Hepatocyte (in vitro differentiated cells): ENCODE measurements at regions not wholly inside any gene's neighbourhood (a gene's known extent, or its start where the extent isn't known, plus 50 kb on each side); places are given as distances from the start of the nearest gene placed in this dataset.
"Not testable (repeated sequence)": the region's sequence is repeated elsewhere in the genome, so short reads cannot be mapped to it uniquely, and the experiment has no call there.

Experiments
- DNase-seq: peaks from one replicate; pipeline ENCODE4 v3.0.0-alpha.2; 2016; ENCODE audit warnings: low spot score
- H2AFZ ChIP-seq: fragments of 200-600 bp; sonication (generic); 2 replicates; pipeline ENCODE4 v1.6.0; 2016; ENCODE audit warnings: antibody characterized with exemption, mild to moderate bottlenecking
- H3K27ac ChIP-seq: fragments of 200-600 bp; sonication (generic); 2 replicates; pipeline ENCODE4 v1.5.1; 2016; ENCODE audit warnings: mild to moderate bottlenecking
- H3K27me3 ChIP-seq: fragments of 200-600 bp; sonication (generic); 2 replicates; pipeline ENCODE4 v1.6.1; 2016
- H3K36me3 ChIP-seq: fragments of 200-600 bp; sonication (generic); replicated peaks from 2 replicates; pipeline ENCODE4 v1.5.1; 2016; ENCODE audit warnings: low read depth; ENCODE audit not compliant: insufficient read depth
- H3K4me1 ChIP-seq: fragments of 200-600 bp; sonication (generic); 2 replicates; pipeline ENCODE4 v1.5.1; 2016; ENCODE audit warnings: mild to moderate bottlenecking, moderate library complexity; ENCODE audit not compliant: insufficient read depth
- H3K4me2 ChIP-seq: fragments of 200-600 bp; sonication (generic); 2 replicates; pipeline ENCODE4 v1.6.0; 2016
- H3K4me3 ChIP-seq: fragments of 200-600 bp; sonication (generic); 2 replicates; pipeline ENCODE4 v1.5.1; 2016; ENCODE audit warnings: mild to moderate bottlenecking
- H3K79me2 ChIP-seq: fragments of 200-600 bp; sonication (generic); 2 replicates; pipeline ENCODE4 v1.6.0; 2017; ENCODE audit warnings: mild to moderate bottlenecking
- H3K9me2 ChIP-seq: fragments of 200-600 bp; sonication (generic); replicated peaks from 2 replicates; pipeline ENCODE4 v1.6.0; 2017; ENCODE audit warnings: mild to moderate bottlenecking; ENCODE audit not compliant: insufficient read depth
- H3K9me3 ChIP-seq: fragments of 200-600 bp; sonication (generic); 2 replicates; pipeline ENCODE4 v1.5.1; 2016; ENCODE audit warnings: low read depth, mild to moderate bottlenecking
- H4K20me1 ChIP-seq: fragments of 200-600 bp; sonication (generic); 2 replicates; pipeline ENCODE4 v1.6.0; 2016; ENCODE audit warnings: mild to moderate bottlenecking; ENCODE audit not compliant: insufficient read depth, poor library complexity, severe bottlenecking
- CTCF ChIP-seq: fragments of 200-600 bp; sonication (generic); IDR thresholded peaks from 2 replicates; pipeline ENCODE4 v1.5.1; 2016; ENCODE audit warnings: antibody characterized with exemption, mild to moderate bottlenecking; ENCODE audit not compliant: poor library complexity
- EZH2 ChIP-seq: fragments of 200-600 bp; sonication (generic); IDR thresholded peaks from 2 replicates; pipeline ENCODE4 v1.6.1; 2016; ENCODE audit warnings: antibody characterized with exemption, mild to moderate bottlenecking, borderline replicate concordance
- EZH2phosphoT487 ChIP-seq: fragments of 200-600 bp; sonication (generic); IDR thresholded peaks from one replicate; pipeline ENCODE4 v1.6.1; 2018; ENCODE audit warnings: antibody characterized with exemption, mild to moderate bottlenecking, low read depth, moderate library complexity; ENCODE audit not compliant: unreplicated experiment, severe bottlenecking
- WGBS: methylation state at CpG from one replicate; pipeline ENCODE4 v1.1.6; 2016; ENCODE audit warnings: low lambda C conversion rate; ENCODE audit errors: missing lambda C conversion rate; 5-methylcytosine and 5-hydroxymethylcytosine counted together

- Histone ChIP-seq H3K27me3 (no peaks in the 10 kb centered on the region), H3K79me2 (no peaks in the 10 kb centered on the region), H3K9me3 (no peaks in the 10 kb centered on the region), H3K27ac (no peak overlapping the region), H4K20me1 (no peaks in the 10 kb centered on the region), H3K4me2 (peak overlapping the region; percentile 1), H3K4me1 (peaks cover 29% of the 10 kb centered on the region), H2AFZ (peak overlapping the region; percentile 37), H3K36me3 (no peaks in the 10 kb centered on the region), H3K4me3 (no peak overlapping the region), H3K9me2 (no peaks in the 10 kb centered on the region)
- TF ChIP-seq CTCF (no peak), EZH2 (no peak), EZH2phosphoT487 (no peak)
- WGBS: 89% methylated on average over 12 of the region's 12 CpGs
- DNase-seq: no peak
Measured at GRCh38 chr12:14216405-14217294, 148.8 kb upstream of the ATF7IP start.

- H4K20me1 ChIP-seq: no peaks in the 10 kb centered on the region
- peak overlapping the region; percentile 71 for H3K27ac ChIP-seq
- H3K36me3 ChIP-seq: no peaks in the 10 kb centered on the region
- TF ChIP-seq EZH2phosphoT487: no peak
- no peak for TF ChIP-seq EZH2
- no peak for TF ChIP-seq CTCF
- no peak overlapping the region for H2AFZ ChIP-seq
- no peaks in the 10 kb centered on the region for H3K9me3 ChIP-seq
- no peak overlapping the region for H3K4me3 ChIP-seq
- WGBS: 77% methylated on average over 5 of the region's 5 CpGs
- H3K27me3 ChIP-seq: no peaks in the 10 kb centered on the region
- H3K79me2 ChIP-seq: no peaks in the 10 kb centered on the region
- DNase-seq: no peak
- H3K9me2 ChIP-seq: no peaks in the 10 kb centered on the region
- H3K4me1 ChIP-seq: peaks cover 9% of the 10 kb centered on the region
- H3K4me2 ChIP-seq: no peak overlapping the region
Measured at GRCh38 chr12:14219156-14219555, 146.3 kb upstream of the ATF7IP start.

GRCh38 chr12:14219670-14220069 is 145.8 kb upstream of the ATF7IP start:
- not testable (repeated sequence) for DNase-seq

GRCh38 chr12:14225064-14225463 is 140.4 kb upstream of the ATF7IP start:
- Histone ChIP-seq H3K27me3 (no peaks in the 10 kb centered on the region), H3K9me3 (peaks cover 1% of the 10 kb centered on the region), H3K4me1 (no peaks in the 10 kb centered on the region), H3K79me2 (no peaks in the 10 kb centered on the region), H4K20me1 (no peaks in the 10 kb centered on the region), H3K9me2 (no peaks in the 10 kb centered on the region), H3K4me2 (no peak overlapping the region), H3K27ac (no peak overlapping the region), H3K36me3 (no peaks in the 10 kb centered on the region), H3K4me3 (no peak overlapping the region), H2AFZ (no peak overlapping the region)
- 96% methylated on average over 4 of the region's 4 CpGs for WGBS
- TF ChIP-seq EZH2 (no peak), CTCF (no peak), EZH2phosphoT487 (no peak)
- no peak for DNase-seq

More at GRCh38 chr12:14219670-14220069, 145.8 kb upstream of the ATF7IP start:
- H3K4me1 ChIP-seq, H3K9me3 ChIP-seq, H3K79me2 ChIP-seq, H3K4me2 ChIP-seq, H2AFZ ChIP-seq, H4K20me1 ChIP-seq, H3K9me2 ChIP-seq, H3K36me3 ChIP-seq, H3K4me3 ChIP-seq, H3K27me3 ChIP-seq: not testable (repeated sequence)
- WGBS: 75% methylated on average over 2 of the region's 2 CpGs
- H3K27ac ChIP-seq: peak overlapping the region; percentile 71

GRCh38 chr12:14235176-14235575 is 130.3 kb upstream of the ATF7IP start:
- H3K4me1 ChIP-seq, H3K9me2 ChIP-seq, H3K27ac ChIP-seq, H3K79me2 ChIP-seq, H3K9me3 ChIP-seq, H2AFZ ChIP-seq, H4K20me1 ChIP-seq, H3K4me3 ChIP-seq, H3K27me3 ChIP-seq, H3K4me2 ChIP-seq, H3K36me3 ChIP-seq, DNase-seq: not testable (repeated sequence)
- WGBS: 72% methylated on average over 3 of the region's 3 CpGs

- DNase-seq: not testable (repeated sequence)
Measured at GRCh38 chr12:14236641-14237040, 128.8 kb upstream of the ATF7IP start.

More at GRCh38 chr12:14236641-14237040, 128.8 kb upstream of the ATF7IP start:
- not testable (repeated sequence) for H3K4me2 ChIP-seq, H2AFZ ChIP-seq, H3K4me1 ChIP-seq, H3K79me2 ChIP-seq, H3K4me3 ChIP-seq, H3K36me3 ChIP-seq, H3K9me3 ChIP-seq, H4K20me1 ChIP-seq, H3K9me2 ChIP-seq, H3K27me3 ChIP-seq, H3K27ac ChIP-seq
- 98% methylated on average over 3 of the region's 3 CpGs for WGBS
